ENCODE measurements at regions not wholly inside any gene's neighbourhood (a gene's known extent, or its start where the extent isn't known, plus 50 kb on each side); places are given as distances from the start of the nearest gene placed in this dataset.

DNA sequence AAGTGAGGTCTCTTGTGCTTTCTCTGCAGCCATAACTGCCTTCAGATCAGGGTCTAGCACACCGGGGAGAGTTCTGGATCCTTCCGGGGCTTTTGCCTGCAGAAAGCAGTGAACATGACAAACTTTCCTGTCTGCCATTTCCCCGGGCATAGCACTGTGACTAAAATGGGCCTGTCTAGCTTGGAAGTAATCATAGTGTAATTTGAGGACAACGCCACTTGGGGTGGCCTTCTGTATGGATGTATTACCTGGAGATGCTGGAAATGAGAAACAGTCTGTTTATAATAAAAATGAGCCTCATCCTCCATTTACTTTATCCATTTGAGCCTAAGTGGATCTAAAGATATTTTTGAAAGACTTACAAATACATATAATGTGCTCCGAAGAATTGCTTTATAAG lies 453.7 kb downstream of the VRK1 start:
- TF ChIP-seq, protein P1, sequence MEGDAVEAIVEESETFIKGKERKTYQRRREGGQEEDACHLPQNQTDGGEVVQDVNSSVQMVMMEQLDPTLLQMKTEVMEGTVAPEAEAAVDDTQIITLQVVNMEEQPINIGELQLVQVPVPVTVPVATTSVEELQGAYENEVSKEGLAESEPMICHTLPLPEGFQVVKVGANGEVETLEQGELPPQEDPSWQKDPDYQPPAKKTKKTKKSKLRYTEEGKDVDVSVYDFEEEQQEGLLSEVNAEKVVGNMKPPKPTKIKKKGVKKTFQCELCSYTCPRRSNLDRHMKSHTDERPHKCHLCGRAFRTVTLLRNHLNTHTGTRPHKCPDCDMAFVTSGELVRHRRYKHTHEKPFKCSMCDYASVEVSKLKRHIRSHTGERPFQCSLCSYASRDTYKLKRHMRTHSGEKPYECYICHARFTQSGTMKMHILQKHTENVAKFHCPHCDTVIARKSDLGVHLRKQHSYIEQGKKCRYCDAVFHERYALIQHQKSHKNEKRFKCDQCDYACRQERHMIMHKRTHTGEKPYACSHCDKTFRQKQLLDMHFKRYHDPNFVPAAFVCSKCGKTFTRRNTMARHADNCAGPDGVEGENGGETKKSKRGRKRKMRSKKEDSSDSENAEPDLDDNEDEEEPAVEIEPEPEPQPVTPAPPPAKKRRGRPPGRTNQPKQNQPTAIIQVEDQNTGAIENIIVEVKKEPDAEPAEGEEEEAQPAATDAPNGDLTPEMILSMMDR (IDR thresholded peaks at IDR 0.05; ENCODE audit: insufficient read depth, low read length): no peak
- TF ChIP-seq GABPA (IDR thresholded peaks at IDR 0.05; ENCODE audit: low read depth): no peak
- TF ChIP-seq POLR2AphosphoS5 (IDR thresholded peaks at IDR 0.05; ENCODE audit: low read depth): no peak
